Peyer's patch (tissue), 4 donors: ENCODE measurements at regions not wholly inside any gene's neighbourhood (a gene's known extent, or its start where the extent isn't known, plus 50 kb on each side); places are given as distances from the start of the nearest gene placed in this dataset.

ENCODE experiments used
- DNase-seq, 3 donors: peaks; one replicate each; pipeline ENCODE4 v3.0.0-alpha.2; 2017 to 2019
- H3K27ac ChIP-seq, 4 donors: fragments of 200-600 bp; sonication (generic); one replicate each; pipeline ENCODE4 v1.5.1; 2016 to 2019
- H3K27me3 ChIP-seq, 2 donors: fragments of 200-600 bp; sonication (generic); one replicate each; pipeline ENCODE4 v1.5.1; 2019
- H3K36me3 ChIP-seq, 3 donors: fragments of 200-600 bp; sonication (generic); one replicate each; pipeline ENCODE4 v1.5.1; 2016 to 2019
- H3K4me1 ChIP-seq, 4 donors: fragments of 200-600 bp; sonication (generic); one replicate each; pipeline ENCODE4 v1.5.1; 2016 to 2019
- H3K4me3 ChIP-seq, 4 donors: fragments of 200-600 bp; sonication (generic); 1 replicate in 3 of 4; 2 replicates in 1 of 4; pipeline ENCODE4 v1.5.1; 2016 to 2019; ENCODE audit warnings: mild to moderate bottlenecking in 1 of 4
- H3K9me3 ChIP-seq, 4 donors: fragments of 200-600 bp; sonication (generic); one replicate each; pipeline ENCODE4 v1.5.1; 2016 to 2019; ENCODE audit warnings: mild to moderate bottlenecking in 1 of 4
- CTCF ChIP-seq, 6 experiments: fragments of 450-650 bp in 4 of 6; fragments of 200-600 bp in 2 of 6; sonication (generic) in 1 of 6; IDR thresholded peaks; one replicate each; pipeline ENCODE4 v1.5.1; 2017 to 2019; ENCODE audit warnings: antibody characterized with exemption in 6 of 6, mild to moderate bottlenecking in 3 of 6, moderate library complexity in 1 of 6
- POLR2A ChIP-seq, 2 donors: fragments of 450-650 bp; IDR thresholded peaks; one replicate each; pipeline ENCODE4 v1.5.1; 2017; ENCODE audit warnings: antibody characterized with exemption in 2 of 2, mild to moderate bottlenecking in 2 of 2, moderate library complexity in 2 of 2

GRCh38 chrX:46311581-46312120 is 233.6 kb downstream of the ZNF674 start:
- H3K9me3 ChIP-seq = no peaks in the 10 kb centered on the region
- no peaks in the 10 kb centered on the region for H3K27me3 ChIP-seq
- DNase-seq = no peak
- H3K36me3 ChIP-seq = no peaks in the 10 kb centered on the region
- H3K4me1 ChIP-seq = no peaks in the 10 kb centered on the region
- no peak overlapping the region for H3K4me3 ChIP-seq
- no peak for TF ChIP-seq CTCF (IDR thresholded peaks at IDR 0.05)
- TF ChIP-seq POLR2A (IDR thresholded peaks at IDR 0.05) = no peak
- H3K27ac ChIP-seq = no peak overlapping the region

- Histone ChIP-seq H3K4me1 (no peaks in the 10 kb centered on the region), H3K4me3 (no peak overlapping the region), H3K9me3 (no peaks in the 10 kb centered on the region), H3K36me3 (no peaks in the 10 kb centered on the region), H3K27ac (no peak overlapping the region), H3K27me3 (no peaks in the 10 kb centered on the region)
- TF ChIP-seq CTCF (IDR thresholded peaks at IDR 0.05) (no peak), POLR2A (IDR thresholded peaks at IDR 0.05) (no peak)
- no peak for DNase-seq
These were observed 234.3 kb downstream of the ZNF674 start for GRCh38 chrX:46310815-46311497.

GRCh38 chrX:46308110-46308509 is 237.1 kb downstream of the ZNF674 start:
- no peak for DNase-seq
- no peak for TF ChIP-seq POLR2A (IDR thresholded peaks at IDR 0.05)
- TF ChIP-seq CTCF (IDR thresholded peaks at IDR 0.05) = no peak
- H3K4me1 ChIP-seq = no peaks in the 10 kb centered on the region
- H3K9me3 ChIP-seq = no peaks in the 10 kb centered on the region
- no peak overlapping the region for H3K27ac ChIP-seq
- no peak overlapping the region for H3K4me3 ChIP-seq
- no peaks in the 10 kb centered on the region for H3K36me3 ChIP-seq
- no peaks in the 10 kb centered on the region for H3K27me3 ChIP-seq

- TF ChIP-seq CTCF (IDR thresholded peaks at IDR 0.05) (no peak), POLR2A (IDR thresholded peaks at IDR 0.05) (no peak)
- Histone ChIP-seq H3K9me3 (no peaks in the 10 kb centered on the region), H3K27ac (no peak overlapping the region), H3K36me3 (no peaks in the 10 kb centered on the region), H3K4me3 (no peak overlapping the region), H3K27me3 (no peaks in the 10 kb centered on the region), H3K4me1 (no peaks in the 10 kb centered on the region)
- no peak for DNase-seq
These were observed 239.1 kb downstream of the ZNF674 start for GRCh38 chrX:46306103-46306502.

GRCh38 chrX:46305431-46305830 is 239.8 kb downstream of the ZNF674 start:
- no peak for DNase-seq
- H3K9me3 ChIP-seq = no peaks in the 10 kb centered on the region
- H3K27me3 ChIP-seq = no peaks in the 10 kb centered on the region
- H3K4me3 ChIP-seq = no peak overlapping the region
- no peak overlapping the region for H3K27ac ChIP-seq
- H3K4me1 ChIP-seq = no peaks in the 10 kb centered on the region
- TF ChIP-seq POLR2A (IDR thresholded peaks at IDR 0.05) (no peak), CTCF (IDR thresholded peaks at IDR 0.05) (no peak)
- no peaks in the 10 kb centered on the region for H3K36me3 ChIP-seq
